Stimulated activated naive CD8-positive, alpha-beta T cell treated with anti-CD3 and anti-CD28 coated beads, Interleukin-15, Interleukin-2, amounts not matched to agents 100 ng/mL and 50 ng/mL, for 24 hours (primary cell): ENCODE measurements at regions not wholly inside any gene's neighbourhood (a gene's known extent, or its start where the extent isn't known, plus 50 kb on each side); places are given as distances from the start of the nearest gene placed in this dataset.

ENCODE experiments used
- H3K27ac Mint-ChIP-seq: one replicate; pipeline ENCODE4 v1.8.0; 2021; ENCODE audit warnings: mild to moderate bottlenecking, mixed read lengths
- H3K27me3 Mint-ChIP-seq: one replicate; pipeline ENCODE4 v1.8.0; 2021; ENCODE audit warnings: mixed read lengths
- H3K36me3 Mint-ChIP-seq: one replicate; pipeline ENCODE4 v1.8.0; 2021; ENCODE audit warnings: low read depth, mixed read lengths
- H3K4me1 Mint-ChIP-seq: one replicate; pipeline ENCODE4 v1.8.0; 2021; ENCODE audit warnings: low read depth, mixed read lengths
- H3K4me3 Mint-ChIP-seq: one replicate; pipeline ENCODE4 v1.8.0; 2021; ENCODE audit warnings: mild to moderate bottlenecking, mixed read lengths
- H3K9me3 Mint-ChIP-seq: one replicate; pipeline ENCODE4 v1.8.0; 2021; ENCODE audit warnings: mixed read lengths

DNA sequence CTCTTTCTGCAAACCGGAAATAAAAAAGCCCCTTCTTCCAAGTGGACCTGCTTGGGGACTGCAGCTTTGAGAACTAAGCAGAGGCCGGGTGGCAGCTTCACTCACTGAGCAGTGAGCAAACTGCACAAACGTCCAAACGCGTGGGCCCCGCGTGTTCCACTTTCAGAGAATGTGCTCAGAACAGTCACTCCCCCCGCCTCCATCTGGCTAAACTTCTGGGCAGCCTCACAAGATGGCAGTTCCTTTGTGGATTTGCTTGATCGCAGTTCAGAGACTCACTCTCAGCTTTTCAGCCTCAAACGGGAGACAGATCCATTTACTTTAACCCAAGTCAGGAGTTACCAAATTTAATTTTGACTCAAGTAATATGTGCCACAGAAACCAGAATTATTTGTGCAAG is 216.6 kb downstream of the TLE1 start:
- Mint-ChIP-seq H3K4me3 (no peak overlapping the region), H3K27ac (no peak overlapping the region), H3K27me3 (no peaks in the 10 kb centered on the region), H3K9me3 (no peaks in the 10 kb centered on the region), H3K36me3 (no peaks in the 10 kb centered on the region), H3K4me1 (no peaks in the 10 kb centered on the region)

DNA sequence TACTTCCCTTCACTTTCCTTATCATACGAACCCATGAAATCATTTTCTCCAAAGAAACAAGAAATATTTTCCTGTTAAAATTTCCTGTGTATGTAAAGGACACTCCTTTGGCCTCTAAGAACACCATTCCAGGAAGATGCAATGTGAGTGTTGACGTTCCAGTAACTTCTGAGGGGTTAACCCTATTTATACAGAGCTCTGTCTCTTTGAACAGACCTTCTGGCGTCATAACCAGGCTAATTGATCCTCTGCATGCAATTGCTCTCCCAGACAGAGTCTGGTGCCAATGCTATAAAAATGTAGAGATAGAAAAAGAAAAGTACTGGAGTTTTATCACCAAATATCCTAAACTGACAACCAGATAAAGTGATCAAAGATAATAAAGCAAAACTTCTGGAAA is 218.5 kb downstream of the TLE1 start:
- Mint-ChIP-seq H3K4me1 (no peaks in the 10 kb centered on the region), H3K36me3 (no peaks in the 10 kb centered on the region), H3K27me3 (no peaks in the 10 kb centered on the region), H3K4me3 (no peak overlapping the region), H3K27ac (no peak overlapping the region), H3K9me3 (no peaks in the 10 kb centered on the region)

DNA sequence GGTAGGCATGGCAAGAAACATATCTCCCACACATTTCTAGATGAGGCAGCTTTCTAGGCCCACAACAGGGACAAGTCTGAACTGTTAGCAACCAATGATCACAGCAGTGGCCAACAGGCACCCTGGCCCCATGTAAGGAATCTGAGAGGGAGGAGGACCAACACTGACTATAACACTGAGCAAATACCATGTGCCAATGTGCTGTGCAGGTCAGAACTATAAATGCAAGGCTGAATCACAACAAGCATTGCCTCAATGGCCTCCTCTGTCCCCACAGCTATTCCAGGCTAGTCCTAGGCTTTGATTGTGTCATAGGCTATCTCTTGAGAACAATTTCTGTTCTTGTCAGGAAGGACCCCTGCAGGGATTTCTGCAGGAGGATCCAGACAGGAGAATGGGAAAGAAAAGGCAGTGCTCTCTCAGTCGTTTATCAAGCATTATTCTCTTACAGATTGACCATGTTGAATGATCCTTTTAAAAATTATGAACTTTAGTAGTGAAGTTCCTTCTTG is 221.2 kb downstream of the TLE1 start:
- Mint-ChIP-seq H3K27ac (no peak overlapping the region), H3K9me3 (no peaks in the 10 kb centered on the region), H3K27me3 (no peaks in the 10 kb centered on the region), H3K4me1 (no peaks in the 10 kb centered on the region), H3K4me3 (no peak overlapping the region), H3K36me3 (no peaks in the 10 kb centered on the region)

DNA sequence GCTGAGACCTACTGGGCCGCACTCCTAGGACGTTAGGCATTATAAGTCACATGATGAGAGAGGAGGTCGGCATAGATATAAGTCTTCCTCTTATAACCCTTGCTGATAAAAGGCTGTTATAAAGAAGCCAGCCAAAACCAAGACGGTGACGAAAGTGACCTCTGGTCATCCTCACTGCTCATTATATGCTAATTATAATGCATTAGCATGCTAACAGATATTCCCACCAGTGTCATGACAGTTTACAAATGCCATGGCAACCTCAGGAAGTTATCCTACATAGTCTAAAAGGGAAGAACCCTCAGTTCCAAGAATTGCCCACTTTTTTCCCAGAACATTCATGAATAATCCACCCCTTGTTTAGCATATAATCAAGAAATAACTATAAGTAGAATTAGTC is 222.4 kb downstream of the TLE1 start:
- H3K27ac Mint-ChIP-seq, result no peak overlapping the region
- no peak overlapping the region for H3K4me3 Mint-ChIP-seq
- H3K36me3 Mint-ChIP-seq, result no peaks in the 10 kb centered on the region
- H3K9me3 Mint-ChIP-seq, result no peaks in the 10 kb centered on the region
- H3K4me1 Mint-ChIP-seq, result no peaks in the 10 kb centered on the region
- no peaks in the 10 kb centered on the region for H3K27me3 Mint-ChIP-seq

DNA sequence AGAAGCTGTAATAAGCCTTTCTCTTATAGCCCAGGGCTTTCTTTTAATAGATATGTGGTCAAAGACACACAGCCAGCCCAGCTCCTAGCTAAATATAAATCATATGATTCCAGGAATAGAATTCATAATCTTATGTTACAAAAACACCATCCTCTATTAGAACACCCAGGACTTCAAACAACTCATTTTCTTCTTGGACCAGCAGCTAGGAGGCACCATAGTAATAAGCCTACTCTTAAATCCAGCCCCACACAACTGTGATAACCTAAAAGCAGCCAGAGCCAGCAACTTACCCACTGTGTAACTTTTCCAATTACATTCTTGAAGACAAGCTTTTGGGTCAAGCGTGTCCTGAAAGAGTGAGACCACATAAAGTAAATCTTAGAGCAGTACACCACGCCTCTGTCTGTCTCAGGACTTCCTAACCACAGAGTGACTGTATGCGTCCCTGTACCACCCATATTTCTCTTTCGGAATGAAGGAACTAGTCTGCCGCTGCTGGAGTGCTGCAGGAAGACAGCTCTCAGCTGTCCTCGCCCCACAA is 223.8 kb downstream of the TLE1 start:
- no peak overlapping the region for H3K4me3 Mint-ChIP-seq
- no peaks in the 10 kb centered on the region for H3K36me3 Mint-ChIP-seq
- H3K4me1 Mint-ChIP-seq, result no peaks in the 10 kb centered on the region
- H3K9me3 Mint-ChIP-seq, result no peaks in the 10 kb centered on the region
- no peak overlapping the region for H3K27ac Mint-ChIP-seq
- no peaks in the 10 kb centered on the region for H3K27me3 Mint-ChIP-seq

DNA sequence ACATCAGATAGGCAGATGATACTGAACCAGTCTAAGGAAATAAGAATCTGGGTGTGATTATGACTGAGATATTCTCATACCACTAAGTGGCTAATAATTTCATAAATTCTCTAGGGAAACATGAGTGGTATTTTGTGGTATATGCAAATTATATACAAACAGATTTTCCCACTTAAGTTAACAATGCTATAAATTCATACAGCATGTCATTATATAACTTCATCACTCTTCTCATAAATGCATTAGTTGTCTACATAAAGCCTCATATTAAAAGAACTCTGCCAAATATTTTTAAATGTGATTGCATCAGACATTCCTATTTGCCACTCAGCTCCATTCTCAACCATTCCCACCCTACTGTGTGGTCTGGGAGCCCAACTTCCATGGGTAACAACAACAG is 226.5 kb downstream of the TLE1 start:
- no peak overlapping the region for H3K4me3 Mint-ChIP-seq
- peaks cover 3% of the 10 kb centered on the region for H3K27me3 Mint-ChIP-seq
- no peaks in the 10 kb centered on the region for H3K9me3 Mint-ChIP-seq
- no peaks in the 10 kb centered on the region for H3K4me1 Mint-ChIP-seq
- no peak overlapping the region for H3K27ac Mint-ChIP-seq
- no peaks in the 10 kb centered on the region for H3K36me3 Mint-ChIP-seq

DNA sequence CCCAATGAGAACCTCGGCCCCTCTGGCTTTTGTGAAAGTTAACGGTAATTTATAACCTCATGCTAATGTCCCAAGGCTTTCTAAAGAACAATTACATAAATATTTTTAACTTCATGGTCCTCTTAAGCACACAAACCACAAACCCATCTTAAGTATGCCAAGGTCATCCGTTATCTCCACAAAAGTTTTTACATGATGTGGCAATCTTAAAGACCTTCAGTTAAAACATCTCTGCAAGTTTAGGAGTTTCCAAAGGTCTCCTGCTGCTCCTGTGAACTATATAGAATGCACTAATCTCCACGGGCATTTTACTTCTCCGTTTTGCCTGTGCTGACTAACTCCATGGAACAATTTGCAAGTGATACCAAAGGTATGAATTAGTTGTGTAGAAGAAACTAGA is 228.2 kb downstream of the TLE1 start:
- Mint-ChIP-seq H3K27me3 (peaks cover 3% of the 10 kb centered on the region), H3K4me3 (no peak overlapping the region), H3K9me3 (no peaks in the 10 kb centered on the region), H3K27ac (no peak overlapping the region), H3K4me1 (no peaks in the 10 kb centered on the region), H3K36me3 (no peaks in the 10 kb centered on the region)

DNA sequence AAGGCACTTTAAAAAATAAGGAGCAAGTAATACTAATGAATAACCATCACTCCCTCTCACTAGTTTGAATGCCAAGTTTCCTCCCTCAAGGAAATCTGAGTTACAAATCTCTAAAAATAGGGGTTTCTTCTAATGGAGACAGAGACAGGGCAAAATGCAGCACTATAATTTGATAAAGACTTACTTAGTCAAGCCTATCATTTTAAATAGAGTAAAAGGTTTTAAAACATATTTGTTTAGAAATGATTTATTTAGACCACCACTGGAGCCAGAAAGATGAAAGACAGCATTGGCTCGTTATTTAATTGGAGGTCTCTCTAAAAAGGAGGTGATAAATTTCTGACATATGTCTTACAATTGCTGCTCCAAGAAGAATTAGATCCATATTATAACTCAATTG is 228.7 kb downstream of the TLE1 start:
- H3K9me3 Mint-ChIP-seq, result no peaks in the 10 kb centered on the region
- peaks cover 3% of the 10 kb centered on the region for H3K27me3 Mint-ChIP-seq
- no peak overlapping the region for H3K27ac Mint-ChIP-seq
- H3K4me1 Mint-ChIP-seq, result no peaks in the 10 kb centered on the region
- no peak overlapping the region for H3K4me3 Mint-ChIP-seq
- no peaks in the 10 kb centered on the region for H3K36me3 Mint-ChIP-seq

DNA sequence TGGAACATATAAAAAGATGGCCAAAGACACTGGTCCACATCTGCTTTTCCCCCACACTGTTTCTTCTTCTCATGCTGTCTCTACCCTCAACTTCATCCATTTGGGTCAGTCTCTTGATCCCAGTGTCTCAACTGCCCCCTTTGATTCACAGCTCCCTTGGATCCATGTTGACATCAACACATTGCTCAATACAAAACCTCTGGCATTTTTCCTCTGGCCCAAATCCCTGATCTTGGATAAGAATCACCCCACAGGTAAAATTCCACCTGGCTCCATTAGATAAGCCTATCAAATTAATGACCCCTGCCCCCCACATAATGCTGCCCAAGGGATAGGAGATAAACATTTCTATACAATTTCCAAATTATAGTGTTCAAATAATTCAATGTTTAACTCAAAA is 229.8 kb downstream of the TLE1 start:
- H3K27me3 Mint-ChIP-seq, result peaks cover 3% of the 10 kb centered on the region
- no peak overlapping the region for H3K27ac Mint-ChIP-seq
- no peak overlapping the region for H3K4me3 Mint-ChIP-seq
- H3K36me3 Mint-ChIP-seq, result no peaks in the 10 kb centered on the region
- no peaks in the 10 kb centered on the region for H3K9me3 Mint-ChIP-seq
- no peaks in the 10 kb centered on the region for H3K4me1 Mint-ChIP-seq

DNA sequence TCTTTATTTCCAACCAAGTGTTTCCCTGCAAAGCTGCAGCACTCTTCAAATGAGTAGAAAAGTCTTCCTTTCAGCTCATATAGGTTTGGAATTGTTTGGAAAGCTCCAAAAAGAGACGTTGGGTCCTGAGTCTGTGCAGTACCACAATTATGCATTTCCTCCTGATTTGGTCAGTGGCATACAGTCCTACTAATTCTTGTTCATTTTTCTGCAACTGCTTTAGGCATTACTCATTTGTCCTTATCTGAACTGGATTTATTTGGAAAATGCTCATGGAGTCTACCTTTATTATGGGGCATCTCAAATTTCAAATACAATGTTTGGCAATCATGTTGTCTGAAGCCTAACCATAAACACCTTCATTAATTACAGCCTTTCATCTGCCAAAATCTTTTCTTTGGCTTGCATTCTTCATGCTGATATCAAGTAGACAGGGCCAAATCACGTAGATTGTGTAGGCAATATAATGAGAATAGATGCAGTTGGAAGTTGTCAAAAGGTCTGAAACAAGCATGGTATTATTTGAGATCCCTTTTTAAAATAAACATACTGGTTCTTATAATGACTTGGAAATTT is 232.8 kb downstream of the TLE1 start:
- peaks cover 3% of the 10 kb centered on the region for H3K27me3 Mint-ChIP-seq
- no peak overlapping the region for H3K4me3 Mint-ChIP-seq
- no peak overlapping the region for H3K27ac Mint-ChIP-seq

DNA sequence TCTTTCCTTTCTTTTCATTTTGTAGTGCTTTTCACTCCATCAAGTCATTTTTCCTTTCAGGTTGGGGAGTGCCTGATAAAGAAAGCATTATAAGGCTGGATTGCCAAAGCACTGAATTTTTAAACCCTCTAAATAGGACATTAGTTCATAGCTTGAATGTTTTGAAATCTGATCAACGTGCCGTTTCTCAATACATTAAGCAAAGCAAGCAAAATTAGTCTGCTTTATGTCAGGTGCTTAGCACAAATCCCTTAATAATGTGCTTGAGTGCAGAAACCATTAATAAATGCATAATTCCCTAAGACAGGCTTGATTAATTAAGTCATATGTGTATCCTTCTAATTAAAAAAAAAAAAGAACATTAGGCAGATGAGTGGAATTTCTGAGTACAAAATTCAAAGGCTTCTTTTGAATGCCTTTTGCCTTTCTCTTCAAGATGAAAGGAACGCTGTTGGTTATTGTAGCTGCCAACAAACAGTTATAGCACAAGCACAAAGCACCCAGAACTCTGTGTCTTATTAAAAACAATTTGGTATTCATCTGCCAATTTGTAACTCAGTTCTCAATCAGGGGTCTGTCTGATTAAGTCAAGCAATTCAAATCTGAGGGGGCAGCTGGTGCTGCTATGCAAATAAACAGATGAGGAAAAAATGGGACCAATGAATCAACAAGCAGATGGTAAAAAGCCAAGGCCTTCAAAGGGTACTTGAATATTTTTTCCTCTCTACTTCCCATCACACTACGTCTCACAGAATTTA is 233.7 kb downstream of the TLE1 start:
- H3K4me1 Mint-ChIP-seq, result no peaks in the 10 kb centered on the region
- no peak overlapping the region for H3K4me3 Mint-ChIP-seq
- no peaks in the 10 kb centered on the region for H3K9me3 Mint-ChIP-seq
- no peak overlapping the region for H3K27ac Mint-ChIP-seq
- no peaks in the 10 kb centered on the region for H3K36me3 Mint-ChIP-seq
- peaks cover 3% of the 10 kb centered on the region for H3K27me3 Mint-ChIP-seq

More for the DNA sequence above, 232.8 kb downstream of the TLE1 start:
- Mint-ChIP-seq H3K4me1 (no peaks in the 10 kb centered on the region), H3K9me3 (no peaks in the 10 kb centered on the region), H3K36me3 (no peaks in the 10 kb centered on the region)

DNA sequence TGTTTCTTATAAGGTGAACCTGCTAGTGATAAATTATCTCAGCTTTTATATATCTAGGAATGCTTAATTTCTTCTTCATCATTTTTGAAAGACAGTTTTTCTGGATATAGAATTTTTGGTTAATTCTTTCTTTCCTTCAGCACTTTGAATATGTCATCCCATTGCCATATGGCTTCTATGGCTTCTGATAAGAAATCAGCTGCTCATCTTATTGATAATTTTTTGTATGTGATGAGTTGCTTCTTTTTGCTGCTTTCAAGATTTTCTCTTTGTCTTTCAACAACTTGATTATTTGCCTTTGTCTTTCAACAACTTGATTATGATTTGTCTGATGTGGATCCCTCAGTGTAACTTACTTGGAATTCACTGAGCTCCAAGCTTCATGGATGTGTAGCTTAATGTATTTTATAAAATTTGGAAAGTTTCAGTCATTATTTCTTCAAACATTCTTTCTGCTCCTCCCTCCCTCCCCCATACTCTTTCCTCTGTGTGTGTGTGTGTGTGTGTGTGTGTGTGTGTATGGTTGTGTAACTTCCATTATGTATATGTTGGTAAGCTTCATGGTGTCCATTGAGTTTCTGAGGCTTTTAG is 243.9 kb downstream of the TLE1 start:
- Mint-ChIP-seq H3K9me3 (peaks cover 34% of the 10 kb centered on the region), H3K4me3 (no peak overlapping the region), H3K4me1 (no peaks in the 10 kb centered on the region)

DNA sequence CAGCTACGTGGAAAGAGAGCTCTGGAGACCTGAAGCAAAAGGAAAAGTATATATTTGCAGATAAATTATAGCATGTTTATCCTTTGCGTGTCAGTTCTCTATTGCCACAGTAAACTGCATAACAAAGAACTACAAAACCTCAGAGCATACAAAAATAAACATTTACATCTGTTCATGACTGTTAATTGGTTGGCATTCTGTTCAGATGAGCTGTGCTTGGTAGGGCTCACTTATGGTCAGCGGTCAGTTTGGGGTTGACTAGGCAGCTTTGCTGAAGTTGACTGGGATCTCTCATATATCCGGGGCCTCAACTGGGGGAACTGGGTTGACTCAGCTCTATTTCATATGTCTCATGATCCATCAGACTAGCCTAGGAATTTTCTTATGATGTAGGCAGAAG is 257.7 kb downstream of the TLE1 start:
- Mint-ChIP-seq H3K27me3 (no peaks in the 10 kb centered on the region), H3K36me3 (no peaks in the 10 kb centered on the region), H3K27ac (no peak overlapping the region), H3K4me1 (no peaks in the 10 kb centered on the region), H3K4me3 (no peak overlapping the region), H3K9me3 (peaks cover 22% of the 10 kb centered on the region)

More for the DNA sequence above, 243.9 kb downstream of the TLE1 start:
- Mint-ChIP-seq H3K36me3 (no peaks in the 10 kb centered on the region), H3K27ac (no peak overlapping the region), H3K27me3 (no peaks in the 10 kb centered on the region)

DNA sequence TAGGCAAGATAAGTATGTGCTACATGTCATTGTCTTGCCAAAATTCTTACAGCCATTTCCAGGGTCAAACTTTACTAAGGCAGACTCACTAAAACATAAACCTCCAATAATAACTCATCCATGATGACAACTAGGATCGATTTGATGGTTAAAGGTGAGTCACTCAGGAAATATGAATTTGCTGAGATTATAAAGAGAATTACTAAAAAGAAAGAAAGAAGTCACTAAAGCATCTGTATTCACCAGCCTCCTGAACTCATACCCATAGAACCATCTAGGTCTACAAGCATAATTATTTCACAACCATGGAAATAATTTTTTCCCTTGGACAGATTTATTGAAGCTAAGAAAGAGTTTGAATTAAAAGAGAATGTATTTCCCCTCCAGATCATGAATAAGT is 258.6 kb downstream of the TLE1 start:
- peaks cover 26% of the 10 kb centered on the region for H3K9me3 Mint-ChIP-seq
- H3K36me3 Mint-ChIP-seq, result no peaks in the 10 kb centered on the region
- H3K27me3 Mint-ChIP-seq, result no peaks in the 10 kb centered on the region
- no peak overlapping the region for H3K4me3 Mint-ChIP-seq
- no peak overlapping the region for H3K27ac Mint-ChIP-seq
- no peaks in the 10 kb centered on the region for H3K4me1 Mint-ChIP-seq

DNA sequence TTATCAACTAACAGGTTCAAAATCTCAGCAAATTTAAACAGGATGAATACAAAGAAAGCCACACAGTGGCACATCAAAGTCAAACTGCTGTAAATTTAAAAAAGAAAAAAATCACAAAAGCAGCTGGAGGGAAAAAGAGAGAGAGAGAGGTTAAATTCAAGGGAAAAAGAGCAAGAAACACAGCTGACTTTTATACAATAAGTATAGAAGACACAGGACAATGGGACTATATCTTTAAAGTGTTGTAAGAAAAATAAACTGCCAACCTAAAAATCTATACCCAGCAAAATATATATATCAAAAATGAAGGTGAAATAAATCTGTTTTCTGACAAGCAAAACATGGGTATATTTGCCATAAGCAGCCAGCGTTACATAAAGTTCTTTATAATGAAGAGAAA is 261.5 kb downstream of the TLE1 start:
- H3K36me3 Mint-ChIP-seq, result no peaks in the 10 kb centered on the region
- H3K27me3 Mint-ChIP-seq, result no peaks in the 10 kb centered on the region
- H3K4me1 Mint-ChIP-seq, result no peaks in the 10 kb centered on the region
- H3K9me3 Mint-ChIP-seq, result peaks cover 31% of the 10 kb centered on the region
- no peak overlapping the region for H3K27ac Mint-ChIP-seq
- no peak overlapping the region for H3K4me3 Mint-ChIP-seq
